IMR-90 (cell line): ENCODE measurements at regions not wholly inside any gene's neighbourhood (a gene's known extent, or its start where the extent isn't known, plus 50 kb on each side); places are given as distances from the start of the nearest gene placed in this dataset.

Experiments
- ATAC-seq: fragments of 200-7000 bp; cut with Tn5 transposase; 2 replicates; pipeline ENCODE4 v1.9.1; 2020; ENCODE audit warnings: low read depth, mild to moderate bottlenecking, moderate library complexity
- BruUV-seq: library from RNA; stranded (reverse); fragments of 400-500 nt; replicated peaks from 2 replicates; lab custom pipeline; 2021; lab: Mats Ljungman, UMichigan
- CTCF ChIA-PET: fragments of 300-600 bp; formaldehyde crosslinking; extraction: SDS; loops from one replicate; lab custom pipeline; 2021; ENCODE audit warnings: antibody characterized with exemption; lab: Yijun Ruan, JAX
- POLR2A ChIA-PET: fragments of 300-600 bp; sonication (Branson Sonifier 250); formaldehyde crosslinking; loops from one replicate; lab custom pipeline; 2022; ENCODE audit warnings: antibody characterized with exemption; ENCODE audit not compliant: unreplicated experiment; lab: Charles Lee
- DNase-seq: peaks from one replicate; pipeline ENCODE4 v3.0.0; 2013
- H2AFZ ChIP-seq: replicated peaks from 2 replicates; pipeline ENCODE3; 2013; ENCODE audit warnings: low read length, mild to moderate bottlenecking; ENCODE audit not compliant: poor library complexity
- H2AK5ac ChIP-seq: 2 replicates; pipeline ENCODE4 v1.6.1; 2013; ENCODE audit warnings: low read depth, low read length, inconsistent platforms
- H2AK9ac ChIP-seq: replicated peaks from 2 replicates; pipeline ENCODE3; 2013; ENCODE audit warnings: mild to moderate bottlenecking, low read depth, low read length, moderate library complexity; ENCODE audit not compliant: poor library complexity
- H2BK120ac ChIP-seq: 2 replicates; pipeline ENCODE4 v1.6.1; 2013; ENCODE audit warnings: low read depth, low read length, inconsistent platforms
- H2BK15ac ChIP-seq: 3 replicates; pipeline ENCODE4 v1.6.1; 2013; ENCODE audit warnings: low read depth, low read length, inconsistent platforms
- H2BK20ac ChIP-seq: 2 replicates; pipeline ENCODE4 v1.6.1; 2013; ENCODE audit warnings: low read depth, mild to moderate bottlenecking, inconsistent platforms, low read length, moderate library complexity
- H2BK5ac ChIP-seq: 2 replicates; pipeline ENCODE4 v1.6.1; 2013; ENCODE audit warnings: mild to moderate bottlenecking, low read depth, low read length, inconsistent platforms; ENCODE audit not compliant: poor library complexity, severe bottlenecking
- H3K14ac ChIP-seq: replicated peaks from 2 replicates; pipeline ENCODE4 v1.6.1; 2013; ENCODE audit warnings: low read depth, low read length, inconsistent platforms
- H3K18ac ChIP-seq: 2 replicates; pipeline ENCODE4 v1.6.1; 2013; ENCODE audit warnings: low read depth, low read length, control low read depth
- H3K23ac ChIP-seq: 2 replicates; pipeline ENCODE4 v1.6.1; 2013; ENCODE audit warnings: low read depth, low read length, inconsistent platforms
- H3K27ac ChIP-seq: 2 replicates; pipeline ENCODE4 v1.5.1; 2013; ENCODE audit warnings: mild to moderate bottlenecking, control low read depth, low read length; ENCODE audit not compliant: insufficient read depth
- H3K27me3 ChIP-seq: 2 replicates; pipeline ENCODE4 v1.6.1; 2013; ENCODE audit warnings: low read length; ENCODE audit not compliant: control insufficient read depth, insufficient read depth
- H3K36me3 ChIP-seq: 2 replicates; pipeline ENCODE4 v1.6.1; 2013; ENCODE audit warnings: low read length, mixed read lengths; ENCODE audit not compliant: control insufficient read depth, insufficient read depth
- H3K4ac ChIP-seq: 2 replicates; pipeline ENCODE4 v1.6.1; 2013; ENCODE audit warnings: low read depth, low read length, inconsistent platforms
- H3K4me1 ChIP-seq: 2 replicates; pipeline ENCODE4 v1.6.1; 2013; ENCODE audit warnings: low read length, mixed read lengths; ENCODE audit not compliant: control insufficient read depth, insufficient read depth
- H3K4me2 ChIP-seq: 2 replicates; pipeline ENCODE4 v1.6.1; 2013; ENCODE audit warnings: low read depth, mild to moderate bottlenecking, control low read depth, low read length, moderate library complexity
- H3K4me3 ChIP-seq: 2 replicates; pipeline ENCODE4 v1.5.1; 2013; ENCODE audit warnings: low read depth, mild to moderate bottlenecking, control low read depth, low read length, moderate library complexity; ENCODE audit not compliant: insufficient read depth
- H3K56ac ChIP-seq: 2 replicates; pipeline ENCODE4 v1.6.1; 2013; ENCODE audit warnings: low read length, inconsistent platforms; ENCODE audit not compliant: insufficient read depth; ENCODE audit errors: extremely low read depth
- H3K79me1 ChIP-seq, 2 experiments: 2 replicates each; pipeline ENCODE4 v1.6.1; 2013; ENCODE audit warnings: low read length in 2 of 2, inconsistent platforms in 1 of 2, low read depth in 1 of 2
- H3K9ac ChIP-seq: 2 replicates; pipeline ENCODE4 v1.6.1; 2013; ENCODE audit warnings: low read depth, low read length, control low read depth
- H3K9me1 ChIP-seq: 2 replicates; pipeline ENCODE4 v1.6.1; 2013; ENCODE audit warnings: low read length, inconsistent platforms; ENCODE audit not compliant: insufficient read depth
- H3K9me3 ChIP-seq: 2 replicates; pipeline ENCODE4 v1.6.1; 2013; ENCODE audit warnings: low read length; ENCODE audit not compliant: control insufficient read depth, insufficient read depth
- H4K20me1 ChIP-seq: 2 replicates; pipeline ENCODE4 v1.6.1; 2013; ENCODE audit warnings: low read length, inconsistent platforms; ENCODE audit not compliant: insufficient read depth
- H4K5ac ChIP-seq: 2 replicates; pipeline ENCODE4 v1.6.1; 2013; ENCODE audit warnings: mild to moderate bottlenecking, low read depth, low read length, control low read depth
- H4K8ac ChIP-seq, 2 experiments: 2 replicates each; pipeline ENCODE4 v1.6.1; 2013; ENCODE audit warnings: low read depth in 2 of 2, low read length in 2 of 2, control low read depth in 1 of 2, inconsistent platforms in 1 of 2
- H4K91ac ChIP-seq: 2 replicates; pipeline ENCODE4 v1.6.1; 2013; ENCODE audit warnings: low read depth, low read length, inconsistent platforms; ENCODE audit not compliant: insufficient read depth
- CEBPB ChIP-seq: IDR thresholded peaks from 2 replicates; pipeline ENCODE4 v1.6.1; 2012; ENCODE audit warnings: low read depth, low read length, improper control_type of control experiment
- RCOR1 ChIP-seq: IDR thresholded peaks from 2 replicates; pipeline ENCODE4 v1.6.1; 2012; ENCODE audit warnings: mild to moderate bottlenecking, low read length, improper control_type of control experiment; ENCODE audit not compliant: insufficient replicate concordance
- WGBS, 2 experiments: methylation state at CpG; one replicate each; pipeline versions ENCODE4 v1.1.5 to v1.1.7; 2013; ENCODE audit warnings: missing lambda C conversion rate in 2 of 2; ENCODE audit not compliant: insufficient read length in 1 of 2; ENCODE audit errors: extremely low coverage in 2 of 2; 5-methylcytosine and 5-hydroxymethylcytosine counted together
- dilution Hi-C: fragments of 300-500 bp; cut with HindIII; formaldehyde crosslinking; loops from one replicate; pipeline ENCODE4 v1.14.3; 2018; ENCODE audit warnings: low sequenced_read_pairs; ENCODE audit not compliant: unreplicated experiment
- in situ Hi-C: fragments of 300-500 bp; cut with MboI; formaldehyde crosslinking; loops from 3 replicates; pipeline ENCODE4 v1.14.3; 2019; ENCODE audit warnings: low sequenced_read_pairs, inconsistent platforms, mixed read lengths
- intact Hi-C: fragments of 100-400 bp; cut with micrococcal nuclease; formaldehyde crosslinking; loops from 2 replicates; pipeline ENCODE4 v1.10.0; 2022

GRCh38 chr4:148800940-148801339 lies 358.7 kb upstream of the NR3C2 start:
- Histone ChIP-seq H3K9ac (no peak overlapping the region), H3K27ac (no peak overlapping the region), H3K27me3 (no peaks in the 10 kb centered on the region), H3K14ac (no peak overlapping the region), H3K23ac (no peak overlapping the region), H2BK15ac (no peak overlapping the region), H3K9me3 (peaks cover under 1% of the 10 kb centered on the region; the same call in 1 of the 2 replicates), H3K18ac (no peak overlapping the region), H2AFZ (no peak overlapping the region), H3K4ac (no peak overlapping the region), H2BK20ac (no peak overlapping the region), H4K20me1 (no peaks in the 10 kb centered on the region), H4K8ac (no peak overlapping the region), H3K4me3 (no peak overlapping the region), H3K56ac (no peak overlapping the region), H2BK5ac (no peak overlapping the region), H4K91ac (no peak overlapping the region), H3K4me1 (no peaks in the 10 kb centered on the region), H3K4me2 (no peak overlapping the region), H3K9me1 (no peaks in the 10 kb centered on the region), H4K5ac (no peak overlapping the region), H2BK120ac (no peak overlapping the region), H3K79me1 (no peaks in the 10 kb centered on the region), H2AK9ac (no peak overlapping the region), H3K36me3 (no peaks in the 10 kb centered on the region), H2AK5ac (no peak overlapping the region)
- no TSS peak for BruUV-seq
- intact Hi-C loops (no loop called here), dilution Hi-C loops (no loop called here), in situ Hi-C loops (no loop called here)
- DNase-seq, result no peak
- POLR2A ChIA-PET, result no interaction called here
- no CpG with 5 or more reads among the region's 4 CpGs for WGBS, 2 experiments
- no peak for TF ChIP-seq RCOR1
- TF ChIP-seq CEBPB, result peak; percentile 17; the same call in 1 of the 2 replicates
- CTCF ChIA-PET, result no interaction called here
- no peak for ATAC-seq
